SK-N-SH (cell line): ENCODE measurements at regions not wholly inside any gene's neighbourhood (a gene's known extent, or its start where the extent isn't known, plus 50 kb on each side); places are given as distances from the start of the nearest gene placed in this dataset.
"Not testable (repeated sequence)": the region's sequence is repeated elsewhere in the genome, so short reads cannot be mapped to it uniquely, and the experiment has no call there.

Experiments
- CTCF ChIA-PET: fragments of 300-600, 350-600 bp; formaldehyde crosslinking; extraction: SDS; loops from one replicate; lab custom pipeline; 2021; lab: Yijun Ruan, JAX
- POLR2A ChIA-PET: fragments of 350-600 bp; sonication (Branson Sonifier 250); formaldehyde crosslinking; extraction: SDS; loops from one replicate; lab custom pipeline; 2020; ENCODE audit warnings: antibody characterized with exemption, inconsistent platforms; lab: Yijun Ruan, JAX
- DNase-seq: peaks from one replicate; pipeline ENCODE4 v3.0.0; 2012
- H2AFZ ChIP-seq: fragments of 200-600 bp; sonication (generic); 2 replicates; pipeline ENCODE4 v1.8.1; 2016; ENCODE audit warnings: antibody characterized with exemption, mild to moderate bottlenecking, low read depth
- H3F3A ChIP-seq: fragments of 200-600 bp; sonication (generic); replicated peaks from 2 replicates; pipeline ENCODE3; 2016; ENCODE audit warnings: antibody characterized with exemption, mild to moderate bottlenecking; ENCODE audit not compliant: insufficient read depth
- H3K27ac ChIP-seq, 2 experiments: fragments of 200-500 bp in 1 of 2; fragments of 200-600 bp in 1 of 2; sonication (Bioruptor generic) in 1 of 2; sonication (generic), shearing (Covaris generic) in 1 of 2; 2 replicates each; pipeline versions ENCODE4 v1.5.1 to v1.6.1; 2014 to 2016; ENCODE audit warnings: low read depth in 2 of 2, inconsistent platforms in 1 of 2, low read length in 1 of 2, mild to moderate bottlenecking in 1 of 2, mixed read lengths in 1 of 2
- H3K27me3 ChIP-seq: fragments of 200-600 bp; sonication (generic), shearing (Covaris generic); 2 replicates; pipeline ENCODE4 v1.6.1; 2016; ENCODE audit warnings: mixed run types; ENCODE audit not compliant: insufficient read depth
- H3K36me3 ChIP-seq, 2 experiments: fragments of 200-500 bp in 1 of 2; fragments of 200-600 bp in 1 of 2; sonication (Bioruptor generic) in 1 of 2; sonication (generic) in 1 of 2; replicated peaks in 1 of 2; 2 replicates each; pipeline versions ENCODE3 to v1.5.1; 2014 to 2016; ENCODE audit warnings: low read length in 1 of 2, mild to moderate bottlenecking in 1 of 2; ENCODE audit not compliant: insufficient read depth in 2 of 2, control insufficient read depth in 1 of 2
- H3K4me1 ChIP-seq, 2 experiments: fragments of 200-500 bp in 1 of 2; fragments of 200-600 bp in 1 of 2; sonication (Bioruptor generic) in 1 of 2; sonication (generic), shearing (Covaris generic) in 1 of 2; 2 replicates each; pipeline versions ENCODE4 v1.5.1 to v1.6.1; 2014 to 2016; ENCODE audit warnings: low read depth in 1 of 2, low read length in 1 of 2, mixed run types in 1 of 2; ENCODE audit not compliant: insufficient read depth in 2 of 2, control insufficient read depth in 1 of 2
- H3K4me2 ChIP-seq: fragments of 200-600 bp; sonication (generic), shearing (Covaris generic); 2 replicates; pipeline ENCODE4 v1.6.1; 2017; ENCODE audit warnings: mixed run types
- H3K4me3 ChIP-seq, 2 experiments: fragments of 200-500 bp in 1 of 2; fragments of 200-600 bp in 1 of 2; sonication (Bioruptor generic) in 1 of 2; sonication (generic), shearing (Covaris generic) in 1 of 2; 2 replicates each; pipeline versions ENCODE4 v1.5.1 to v1.8.1; 2014 to 2016; ENCODE audit warnings: low read depth in 2 of 2, inconsistent platforms in 1 of 2, low read length in 1 of 2, mild to moderate bottlenecking in 1 of 2, mixed read lengths in 1 of 2, moderate library complexity in 1 of 2
- H3K79me2 ChIP-seq: fragments of 200-600 bp; sonication (generic); 2 replicates; pipeline ENCODE4 v1.8.1; 2017; ENCODE audit warnings: mild to moderate bottlenecking; ENCODE audit not compliant: insufficient read depth
- H3K9ac ChIP-seq: fragments of 200-600 bp; sonication (generic); 2 replicates; pipeline ENCODE4 v1.6.1; 2017; ENCODE audit warnings: mixed run types
- H3K9me2 ChIP-seq: fragments of 200-600 bp; sonication (generic); 2 replicates; pipeline ENCODE4 v1.6.1; 2017; ENCODE audit warnings: mixed run types
- H3K9me3 ChIP-seq: fragments of 200-600 bp; sonication (generic); 2 replicates; pipeline ENCODE4 v1.6.1; 2017; ENCODE audit warnings: mixed run types, mild to moderate bottlenecking, moderate library complexity
- H4K20me1 ChIP-seq: fragments of 200-600 bp; sonication (generic); 2 replicates; pipeline ENCODE4 v1.6.1; 2017; ENCODE audit warnings: mild to moderate bottlenecking, mixed run types; ENCODE audit not compliant: insufficient read depth
- CHD2 ChIP-seq: fragments of 150-350 bp; IDR thresholded peaks from 2 replicates; pipeline ENCODE4 v1.6.1; 2018; ENCODE audit warnings: low read length; ENCODE audit not compliant: partially characterized antibody
- EZH2phosphoT487 ChIP-seq: fragments of 200-600 bp; sonication (generic); IDR thresholded peaks from 2 replicates; pipeline ENCODE4 v1.6.1; 2017; ENCODE audit warnings: low read depth, mixed run types, mild to moderate bottlenecking, antibody characterized with exemption, moderate library complexity, borderline replicate concordance
- FOXM1 ChIP-seq: IDR thresholded peaks from 2 replicates; pipeline ENCODE4 v1.4.0; 2012; ENCODE audit warnings: low read depth, mild to moderate bottlenecking
- GABPA ChIP-seq: IDR thresholded peaks from 2 replicates; pipeline ENCODE4 v1.4.0; 2012; ENCODE audit warnings: low read depth, mild to moderate bottlenecking
- GATA2 ChIP-seq: sonication (generic); formaldehyde crosslinking; IDR thresholded peaks from 2 replicates; pipeline ENCODE4 v1.5.0; 2020; ENCODE audit warnings: mild to moderate bottlenecking, missing genetic modification reagents
- IRF3 ChIP-seq: fragments of 150-350 bp; IDR thresholded peaks from 2 replicates; pipeline ENCODE4 v1.6.1; 2016; ENCODE audit warnings: mild to moderate bottlenecking, low read depth, low read length
- MEF2A ChIP-seq: IDR thresholded peaks from 2 replicates; pipeline ENCODE4 v1.4.0; 2012; ENCODE audit warnings: low read depth, borderline replicate concordance
- MXI1 ChIP-seq: IDR thresholded peaks from 2 replicates; pipeline ENCODE4 v1.6.1; 2012; ENCODE audit warnings: mild to moderate bottlenecking, low read depth, low read length, improper control_type of control experiment
- NFIC ChIP-seq: IDR thresholded peaks from 2 replicates; pipeline ENCODE4 v1.4.0; 2012; ENCODE audit warnings: borderline replicate concordance
- POLR2AphosphoS5 ChIP-seq: IDR thresholded peaks from 2 replicates; pipeline ENCODE4 v1.6.1; 2012; ENCODE audit warnings: low read depth, low read length
- RAD21 ChIP-seq: IDR thresholded peaks from 2 replicates; pipeline ENCODE4 v1.6.1; 2012; ENCODE audit warnings: mild to moderate bottlenecking, low read length
- RXRA ChIP-seq: IDR thresholded peaks from 2 replicates; pipeline ENCODE4 v1.4.0; 2012; ENCODE audit warnings: low read depth, mild to moderate bottlenecking, borderline replicate concordance
- TCF12 ChIP-seq: IDR thresholded peaks from 2 replicates; pipeline ENCODE4 v1.4.0; 2012
- USF1 ChIP-seq: IDR thresholded peaks from 2 replicates; pipeline ENCODE4 v1.4.0; 2012; ENCODE audit warnings: low read depth, borderline replicate concordance
- WGBS: methylation state at CpG from one replicate; pipeline ENCODE4 v1.1.6; 2017; ENCODE audit warnings: low lambda C conversion rate; 5-methylcytosine and 5-hydroxymethylcytosine counted together
- TF ChIP-seq, protein P1 (sequence below): IDR thresholded peaks from 2 replicates; pipeline ENCODE4 v1.4.0; 2012; ENCODE audit warnings: low read depth, borderline replicate concordance

DNA sequence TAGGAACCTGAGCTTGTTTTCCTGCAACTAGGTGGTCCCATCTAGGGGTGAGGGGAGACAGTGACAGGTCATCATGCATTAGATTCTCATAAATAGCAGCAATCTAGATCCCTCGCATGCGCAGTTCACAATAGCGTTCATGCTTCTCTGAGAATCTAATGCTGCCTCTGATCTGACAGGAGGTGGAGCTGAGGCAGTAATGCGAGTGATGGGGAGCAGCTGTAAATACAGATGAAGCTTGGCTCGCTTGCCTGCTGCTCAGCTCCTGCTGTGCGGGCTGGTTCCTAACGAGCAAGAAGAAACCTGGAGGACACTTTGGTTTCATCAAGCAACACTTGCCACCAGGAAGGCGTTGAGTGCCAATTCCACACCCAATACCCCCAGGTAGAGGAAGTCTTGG lies 95.1 kb upstream of the OLIG2 start:
- TF ChIP-seq RAD21 (no peak), CHD2 (no peak), POLR2AphosphoS5 (no peak), USF1 (no peak), GATA2 (CRISPR knock-in tag) (no peak), EZH2phosphoT487 (no peak), IRF3 (no peak), NFIC (no peak), MXI1 (no peak), GABPA (no peak), RXRA (no peak), MEF2A (no peak), TCF12 (no peak), FOXM1 (no peak)
- TF ChIP-seq, protein P1, sequence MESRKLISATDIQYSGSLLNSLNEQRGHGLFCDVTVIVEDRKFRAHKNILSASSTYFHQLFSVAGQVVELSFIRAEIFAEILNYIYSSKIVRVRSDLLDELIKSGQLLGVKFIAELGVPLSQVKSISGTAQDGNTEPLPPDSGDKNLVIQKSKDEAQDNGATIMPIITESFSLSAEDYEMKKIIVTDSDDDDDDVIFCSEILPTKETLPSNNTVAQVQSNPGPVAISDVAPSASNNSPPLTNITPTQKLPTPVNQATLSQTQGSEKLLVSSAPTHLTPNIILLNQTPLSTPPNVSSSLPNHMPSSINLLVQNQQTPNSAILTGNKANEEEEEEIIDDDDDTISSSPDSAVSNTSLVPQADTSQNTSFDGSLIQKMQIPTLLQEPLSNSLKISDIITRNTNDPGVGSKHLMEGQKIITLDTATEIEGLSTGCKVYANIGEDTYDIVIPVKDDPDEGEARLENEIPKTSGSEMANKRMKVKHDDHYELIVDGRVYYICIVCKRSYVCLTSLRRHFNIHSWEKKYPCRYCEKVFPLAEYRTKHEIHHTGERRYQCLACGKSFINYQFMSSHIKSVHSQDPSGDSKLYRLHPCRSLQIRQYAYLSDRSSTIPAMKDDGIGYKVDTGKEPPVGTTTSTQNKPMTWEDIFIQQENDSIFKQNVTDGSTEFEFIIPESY = no peak
- CTCF ChIA-PET = interaction anchor here (1.0 to 4.7 kb wide), 2 partner anchors 9 to 87 kb away, joined by 3 to 33 read pairs; no protein-coding TSS in a partner anchor
- WGBS = 10% methylated on average over 5 of the region's 8 CpGs

DNA sequence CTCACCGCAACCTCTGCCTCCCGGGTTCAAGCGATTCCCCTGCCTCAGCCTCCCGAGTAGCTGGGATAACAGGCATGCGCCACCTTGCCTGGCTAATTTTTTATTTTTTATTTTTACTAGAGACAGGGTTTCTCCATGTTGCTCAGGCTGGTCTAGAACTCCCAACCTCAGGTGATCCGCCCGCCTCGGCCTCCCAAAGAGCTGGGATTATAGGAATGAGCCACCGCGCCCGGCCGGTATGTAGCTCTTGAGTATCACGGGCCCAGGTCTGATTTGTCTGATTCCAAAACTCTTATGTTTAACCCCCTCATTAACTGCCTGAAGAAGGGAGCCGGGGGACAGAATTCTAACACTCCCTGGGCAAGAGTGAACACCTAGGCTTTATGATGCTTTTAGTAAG lies 91.7 kb upstream of the OLIG2 start:
- POLR2A ChIA-PET, H3K9ac ChIP-seq, H2AFZ ChIP-seq, H3K27ac ChIP-seq, H3K4me2 ChIP-seq, H3K9me3 ChIP-seq, H3K4me3 ChIP-seq, H3K4me1 ChIP-seq, H3K79me2 ChIP-seq, H4K20me1 ChIP-seq, CTCF ChIA-PET, H3K9me2 ChIP-seq, H3K36me3 ChIP-seq, H3F3A ChIP-seq, DNase-seq: not testable (repeated sequence)
- WGBS = 69% methylated on average over 14 of the region's 14 CpGs
- H3K27me3 ChIP-seq = peaks cover 36% of the 10 kb centered on the region

More for the DNA sequence above, 95.1 kb upstream of the OLIG2 start:
- no peaks in the 10 kb centered on the region for H3K9me2 ChIP-seq
- H3K79me2 ChIP-seq = no peaks in the 10 kb centered on the region
- H3K9me3 ChIP-seq = no peaks in the 10 kb centered on the region
- H3K4me2 ChIP-seq = no peak overlapping the region
- H3K4me3 ChIP-seq = no peak overlapping the region
- H3K36me3 ChIP-seq = no peaks in the 10 kb centered on the region
- POLR2A ChIA-PET = no interaction called here
- peaks cover 34% of the 10 kb centered on the region; the same call in 1 of the 2 replicates for H3K27me3 ChIP-seq
- H3K9ac ChIP-seq = no peak overlapping the region
- no peaks in the 10 kb centered on the region for H3F3A ChIP-seq
- no peak for DNase-seq
- no peak overlapping the region for H2AFZ ChIP-seq
- no peak overlapping the region for H3K27ac ChIP-seq
- H3K4me1 ChIP-seq = no peaks in the 10 kb centered on the region
- no peaks in the 10 kb centered on the region for H4K20me1 ChIP-seq
